Glutamatergic neuron (in vitro differentiated cells): ENCODE measurements at regions not wholly inside any gene's neighbourhood (a gene's known extent, or its start where the extent isn't known, plus 50 kb on each side); places are given as distances from the start of the nearest gene placed in this dataset.
"Not testable (repeated sequence)": the region's sequence is repeated elsewhere in the genome, so short reads cannot be mapped to it uniquely, and the experiment has no call there.

ENCODE experiments used
- DNase-seq: peaks from one replicate; pipeline ENCODE4 v3.0.0; 2022
- H3K27ac Mint-ChIP-seq: one replicate; pipeline ENCODE4 v1.8.0; 2020; ENCODE audit warnings: mild to moderate bottlenecking, mixed read lengths, inconsistent platforms; ENCODE audit not compliant: unreplicated experiment
- H3K27me3 Mint-ChIP-seq: one replicate; pipeline ENCODE4 v1.8.0; 2020; ENCODE audit warnings: mild to moderate bottlenecking, moderate library complexity, mixed read lengths, inconsistent platforms; ENCODE audit not compliant: unreplicated experiment
- H3K36me3 Mint-ChIP-seq: one replicate; pipeline ENCODE4 v1.8.0; 2020; ENCODE audit warnings: mild to moderate bottlenecking, mixed read lengths, inconsistent platforms; ENCODE audit not compliant: unreplicated experiment
- H3K4me1 Mint-ChIP-seq: one replicate; pipeline ENCODE4 v1.8.0; 2020; ENCODE audit warnings: mild to moderate bottlenecking, low read depth, mixed read lengths, inconsistent platforms; ENCODE audit not compliant: unreplicated experiment
- H3K4me3 Mint-ChIP-seq: one replicate; pipeline ENCODE4 v1.8.0; 2020; ENCODE audit warnings: mild to moderate bottlenecking, mixed read lengths, inconsistent platforms; ENCODE audit not compliant: unreplicated experiment
- H3K9me3 Mint-ChIP-seq: one replicate; pipeline ENCODE4 v1.8.0; 2020; ENCODE audit warnings: mild to moderate bottlenecking, moderate library complexity, mixed read lengths, inconsistent platforms; ENCODE audit not compliant: unreplicated experiment
- CTCF ChIP-seq: fragments of 200-600 bp; sonication (generic); IDR thresholded peaks from one replicate; pipeline ENCODE4 v1.5.0; 2021; ENCODE audit not compliant: partially characterized antibody, unreplicated experiment

- TF ChIP-seq CTCF: no peak
- Mint-ChIP-seq H3K4me3 (no peak overlapping the region), H3K27ac (no peak overlapping the region), H3K27me3 (peaks cover 2% of the 10 kb centered on the region), H3K36me3 (peaks cover 4% of the 10 kb centered on the region), H3K9me3 (peaks cover 2% of the 10 kb centered on the region), H3K4me1 (no peaks in the 10 kb centered on the region)
- no peak for DNase-seq
Measured at GRCh38 chr5:50501491-50502228, 60.6 kb upstream of the EMB start.

DNA sequence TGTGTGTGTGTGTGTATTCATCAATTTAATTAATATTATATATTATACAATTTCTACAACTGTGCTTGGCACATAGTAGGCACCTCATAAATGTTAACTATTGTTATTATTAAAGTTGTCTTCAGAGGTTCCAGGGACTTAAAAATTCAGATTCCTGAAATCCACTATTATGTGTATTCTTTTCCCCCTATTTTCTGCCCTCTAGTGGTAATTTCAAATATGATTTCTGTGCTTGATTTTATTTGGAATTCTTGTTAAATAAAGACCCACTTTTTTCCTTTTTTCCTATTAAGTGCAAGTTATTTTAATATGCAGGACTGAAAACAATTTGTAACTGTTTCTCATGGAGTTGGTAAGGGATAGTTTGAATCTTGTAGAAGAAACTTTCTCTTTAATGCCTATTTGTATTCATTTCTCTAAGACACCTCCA is 72.0 kb upstream of the EMB start:
- H3K27ac Mint-ChIP-seq, H3K9me3 Mint-ChIP-seq, H3K4me3 Mint-ChIP-seq, DNase-seq, H3K36me3 Mint-ChIP-seq, H3K4me1 Mint-ChIP-seq, H3K27me3 Mint-ChIP-seq: not testable (repeated sequence)
- peak; percentile 70 for TF ChIP-seq CTCF

- H3K4me3 Mint-ChIP-seq, H3K27me3 Mint-ChIP-seq, H3K27ac Mint-ChIP-seq, H3K36me3 Mint-ChIP-seq, DNase-seq, H3K9me3 Mint-ChIP-seq, H3K4me1 Mint-ChIP-seq: not testable (repeated sequence)
Measured at GRCh38 chr5:50521060-50521459, 80.0 kb upstream of the EMB start.

DNA sequence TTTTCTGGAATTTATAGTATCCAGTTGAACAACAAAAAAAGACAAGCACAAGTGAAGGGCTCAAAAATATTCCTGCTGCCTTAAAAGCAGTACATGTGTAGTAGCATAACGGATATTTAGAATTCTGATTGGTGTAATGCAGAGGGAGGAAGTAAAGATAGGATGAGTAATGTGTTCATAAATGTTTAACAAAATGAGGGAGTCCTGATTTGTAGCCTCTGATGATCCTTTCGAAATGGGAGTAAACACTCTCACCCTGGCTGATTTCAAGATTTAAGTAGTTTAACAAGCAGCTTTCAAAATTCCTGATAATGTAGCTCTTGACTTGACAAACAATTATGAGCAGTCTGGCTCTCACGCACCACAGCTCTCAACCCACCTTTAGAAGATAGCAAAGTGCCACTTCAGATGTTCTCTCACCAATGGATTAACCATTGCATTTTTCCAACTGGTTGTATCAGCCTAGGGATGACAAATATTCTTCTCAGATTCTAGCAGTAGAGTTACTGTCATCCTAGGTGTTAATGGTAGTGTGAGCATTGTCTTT is 86.5 kb upstream of the EMB start:
- H3K4me3 Mint-ChIP-seq, H3K36me3 Mint-ChIP-seq, DNase-seq, H3K27me3 Mint-ChIP-seq, H3K9me3 Mint-ChIP-seq, H3K4me1 Mint-ChIP-seq, H3K27ac Mint-ChIP-seq: not testable (repeated sequence)

DNA sequence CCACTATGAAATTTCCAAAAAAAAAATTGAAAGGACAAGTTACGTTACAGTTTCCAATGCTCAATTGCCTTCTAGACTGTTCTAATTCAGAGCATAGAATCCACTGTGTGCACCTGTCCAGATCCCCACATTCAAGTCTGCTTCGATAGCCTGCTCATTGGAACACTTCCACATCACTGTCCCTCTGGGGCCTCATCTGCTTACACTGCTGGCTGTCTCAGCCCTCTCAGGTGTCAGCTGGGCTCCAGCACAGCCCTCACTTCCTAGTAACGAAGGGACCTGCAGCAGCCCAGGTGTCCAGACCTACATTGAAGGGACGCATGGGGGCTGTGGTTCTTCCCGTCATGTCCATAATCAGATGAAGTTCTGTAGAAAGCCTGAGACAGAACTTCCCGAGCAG is 94.3 kb upstream of the EMB start:
- no peak overlapping the region for H3K27ac Mint-ChIP-seq
- no peaks in the 10 kb centered on the region for H3K4me1 Mint-ChIP-seq
- TF ChIP-seq CTCF: no peak
- H3K9me3 Mint-ChIP-seq: peaks cover 2% of the 10 kb centered on the region
- DNase-seq: no peak
- peaks cover 2% of the 10 kb centered on the region for H3K27me3 Mint-ChIP-seq
- H3K4me3 Mint-ChIP-seq: no peak overlapping the region
- H3K36me3 Mint-ChIP-seq: no peaks in the 10 kb centered on the region

DNA sequence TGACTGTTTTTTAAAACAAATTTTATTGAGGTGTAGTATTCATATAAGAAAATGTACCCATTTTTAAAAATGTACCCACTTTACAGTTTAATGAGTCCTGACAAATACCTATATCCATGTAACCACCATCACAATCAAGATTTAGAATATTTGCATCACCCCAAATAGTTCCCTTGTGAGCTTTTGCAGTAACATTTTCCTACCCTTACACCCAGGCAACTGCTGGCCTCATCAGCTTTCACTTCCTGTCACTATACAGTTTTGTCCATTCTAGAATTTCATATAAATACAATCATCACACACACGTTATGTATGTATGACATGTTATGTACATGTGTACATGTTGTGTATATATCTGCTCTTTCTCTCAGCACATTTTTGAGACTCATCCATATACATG is 96.4 kb upstream of the EMB start:
- H3K9me3 Mint-ChIP-seq, H3K27ac Mint-ChIP-seq, H3K4me3 Mint-ChIP-seq, H3K27me3 Mint-ChIP-seq, DNase-seq, H3K36me3 Mint-ChIP-seq, H3K4me1 Mint-ChIP-seq: not testable (repeated sequence)
